GM12873 (cell line): ENCODE measurements at regions not wholly inside any gene's neighbourhood (a gene's known extent, or its start where the extent isn't known, plus 50 kb on each side); places are given as distances from the start of the nearest gene placed in this dataset.

Experiments
- CTCF ChIP-seq: IDR thresholded peaks from 2 replicates; pipeline ENCODE4 v1.5.1; 2012; ENCODE audit warnings: low read depth, mild to moderate bottlenecking, moderate library complexity, low read length, control low read depth; ENCODE audit not compliant: insufficient read depth; ENCODE audit errors: missing control alignments

- no peak for TF ChIP-seq CTCF
Observed at GRCh38 chr21:33969581-33969980, 54.0 kb upstream of the ATP5PO start.

GRCh38 chr21:33968995-33969348 is 53.4 kb upstream of the ATP5PO start:
- TF ChIP-seq CTCF: no peak

GRCh38 chr21:33968080-33968994 is 52.7 kb upstream of the ATP5PO start:
- TF ChIP-seq CTCF: no peak

GRCh38 chr21:33967086-33967571 is 51.5 kb upstream of the ATP5PO start:
- no peak for TF ChIP-seq CTCF

- no peak for TF ChIP-seq CTCF
Observed at GRCh38 chr21:33966324-33966949, 50.8 kb upstream of the ATP5PO start.
